Calu3 (cell line): ENCODE measurements at regions not wholly inside any gene's neighbourhood (a gene's known extent, or its start where the extent isn't known, plus 50 kb on each side); places are given as distances from the start of the nearest gene placed in this dataset.

Experiments
- BruUV-seq: library from RNA; stranded (reverse); fragments of 400-500 nt; replicated peaks from 2 replicates; lab custom pipeline; 2021; lab: Mats Ljungman, UMichigan
- CTCF ChIA-PET: fragments of 300-600 bp; sonication (Branson Sonifier 250); formaldehyde crosslinking; loops from one replicate; lab custom pipeline; 2022; ENCODE audit warnings: antibody characterized with exemption; lab: Charles Lee
- DNase-seq: peaks from one replicate; pipeline ENCODE4 v3.0.0; 2022
- H3K27ac Mint-ChIP-seq: one replicate; pipeline ENCODE4 v1.8.0; 2022; ENCODE audit warnings: mixed read lengths; ENCODE audit not compliant: unreplicated experiment
- H3K27me3 Mint-ChIP-seq: one replicate; pipeline ENCODE4 v1.8.0; 2022; ENCODE audit warnings: mixed read lengths; ENCODE audit not compliant: unreplicated experiment
- H3K36me3 Mint-ChIP-seq: one replicate; pipeline ENCODE4 v1.8.0; 2022; ENCODE audit warnings: mild to moderate bottlenecking, moderate library complexity, mixed read lengths; ENCODE audit not compliant: insufficient read depth, unreplicated experiment
- H3K4me1 Mint-ChIP-seq: one replicate; pipeline ENCODE4 v1.8.0; 2022; ENCODE audit warnings: mild to moderate bottlenecking, low read depth, mixed read lengths; ENCODE audit not compliant: unreplicated experiment
- H3K4me3 Mint-ChIP-seq: one replicate; pipeline ENCODE4 v1.8.0; 2022; ENCODE audit warnings: mild to moderate bottlenecking, low read depth, moderate library complexity, mixed read lengths; ENCODE audit not compliant: unreplicated experiment
- H3K9me3 Mint-ChIP-seq: one replicate; pipeline ENCODE4 v1.8.0; 2022; ENCODE audit warnings: low read depth, mixed read lengths; ENCODE audit not compliant: unreplicated experiment
- intact Hi-C: fragments of 100-400 bp; cut with micrococcal nuclease; formaldehyde crosslinking; loops from one replicate; pipeline ENCODE4 v1.10.0; 2022; ENCODE audit not compliant: unreplicated experiment
- TF ChIP-seq, protein P1 (sequence below): fragments of 200-600 bp; IDR thresholded peaks from one replicate; pipeline ENCODE4 v1.8.0; 2022; ENCODE audit warnings: antibody characterized with exemption; ENCODE audit not compliant: unreplicated experiment

DNA sequence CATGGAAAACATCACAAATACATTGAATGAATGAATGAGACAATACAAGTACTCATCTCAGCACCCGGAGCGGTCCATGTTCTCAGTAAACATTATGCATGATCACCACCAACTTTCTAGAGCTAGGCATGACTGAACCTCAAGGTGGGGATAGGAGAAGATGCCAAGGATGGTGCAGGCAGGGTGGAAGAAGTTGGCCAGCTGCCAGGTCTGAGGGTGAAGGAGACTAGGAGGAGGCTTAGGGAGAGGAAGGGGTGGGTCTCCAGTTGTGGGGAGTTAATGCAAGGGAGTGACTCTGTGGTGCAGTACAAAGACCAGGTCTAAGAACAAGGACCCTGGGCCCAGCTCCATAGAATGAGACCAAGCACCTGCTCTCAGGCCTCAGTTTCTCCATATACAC, 91.7 kb downstream of the MATN1 start:
- intact Hi-C loops: no loop called here
- BruUV-seq: no TSS peak
- no peak for DNase-seq
- Mint-ChIP-seq H3K9me3 (no peaks in the 10 kb centered on the region), H3K27me3 (peaks cover 31% of the 10 kb centered on the region), H3K4me3 (no peak overlapping the region), H3K4me1 (no peaks in the 10 kb centered on the region), H3K27ac (no peak overlapping the region), H3K36me3 (no peaks in the 10 kb centered on the region)
- TF ChIP-seq, protein P1, sequence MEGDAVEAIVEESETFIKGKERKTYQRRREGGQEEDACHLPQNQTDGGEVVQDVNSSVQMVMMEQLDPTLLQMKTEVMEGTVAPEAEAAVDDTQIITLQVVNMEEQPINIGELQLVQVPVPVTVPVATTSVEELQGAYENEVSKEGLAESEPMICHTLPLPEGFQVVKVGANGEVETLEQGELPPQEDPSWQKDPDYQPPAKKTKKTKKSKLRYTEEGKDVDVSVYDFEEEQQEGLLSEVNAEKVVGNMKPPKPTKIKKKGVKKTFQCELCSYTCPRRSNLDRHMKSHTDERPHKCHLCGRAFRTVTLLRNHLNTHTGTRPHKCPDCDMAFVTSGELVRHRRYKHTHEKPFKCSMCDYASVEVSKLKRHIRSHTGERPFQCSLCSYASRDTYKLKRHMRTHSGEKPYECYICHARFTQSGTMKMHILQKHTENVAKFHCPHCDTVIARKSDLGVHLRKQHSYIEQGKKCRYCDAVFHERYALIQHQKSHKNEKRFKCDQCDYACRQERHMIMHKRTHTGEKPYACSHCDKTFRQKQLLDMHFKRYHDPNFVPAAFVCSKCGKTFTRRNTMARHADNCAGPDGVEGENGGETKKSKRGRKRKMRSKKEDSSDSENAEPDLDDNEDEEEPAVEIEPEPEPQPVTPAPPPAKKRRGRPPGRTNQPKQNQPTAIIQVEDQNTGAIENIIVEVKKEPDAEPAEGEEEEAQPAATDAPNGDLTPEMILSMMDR: no peak
- CTCF ChIA-PET: no interaction called here

DNA sequence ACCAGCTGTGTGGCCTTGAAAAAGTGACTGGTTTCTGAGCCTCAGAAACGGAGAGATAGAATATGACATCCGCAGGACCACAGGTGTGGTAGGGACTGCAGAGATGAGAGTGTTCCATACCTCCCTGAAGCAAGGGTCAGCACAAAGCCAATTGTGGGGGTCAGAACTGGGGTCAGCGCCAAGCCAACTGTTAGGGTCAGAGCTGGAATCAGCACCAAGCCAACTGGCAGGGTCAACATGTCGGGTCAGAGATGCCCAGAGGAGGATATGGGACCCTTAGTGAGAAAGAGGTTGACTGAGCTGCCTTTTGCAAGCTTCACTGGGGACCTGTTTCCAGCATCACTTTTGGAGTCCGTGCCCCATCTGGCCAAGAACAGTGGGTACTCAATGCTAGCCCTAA, 93.9 kb downstream of the MATN1 start:
- DNase-seq: no peak
- CTCF ChIA-PET: no interaction called here
- TF ChIP-seq, protein P1: no peak
- Mint-ChIP-seq H3K27me3 (peaks cover 46% of the 10 kb centered on the region), H3K9me3 (peaks cover 4% of the 10 kb centered on the region), H3K27ac (no peak overlapping the region), H3K4me1 (no peaks in the 10 kb centered on the region), H3K36me3 (no peaks in the 10 kb centered on the region), H3K4me3 (no peak overlapping the region)
- intact Hi-C loops: no loop called here
- no TSS peak for BruUV-seq

DNA sequence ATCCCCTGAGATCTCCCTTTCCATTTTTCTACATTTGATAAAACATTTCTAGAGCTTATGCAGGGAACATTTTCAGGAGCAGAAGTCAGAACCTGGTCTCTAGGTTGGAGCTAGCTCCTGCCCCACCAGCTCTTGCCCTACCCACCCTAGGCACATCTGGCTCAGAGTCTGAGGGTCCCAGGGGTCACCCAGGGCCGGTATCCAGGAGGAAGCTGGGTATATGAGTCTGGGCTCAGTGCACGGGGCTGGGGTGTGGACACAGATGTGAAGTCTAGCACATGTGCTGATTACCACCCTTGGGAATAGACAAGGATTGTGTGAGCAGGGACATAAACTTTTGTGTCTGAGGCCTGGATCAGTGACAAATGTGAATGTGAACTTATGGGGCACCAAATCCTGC, 95.4 kb downstream of the MATN1 start:
- Mint-ChIP-seq H3K4me1 (no peaks in the 10 kb centered on the region), H3K27me3 (peaks cover 56% of the 10 kb centered on the region), H3K9me3 (peaks cover 9% of the 10 kb centered on the region), H3K4me3 (no peak overlapping the region), H3K36me3 (no peaks in the 10 kb centered on the region), H3K27ac (no peak overlapping the region)
- intact Hi-C loops: no loop called here
- CTCF ChIA-PET: no interaction called here
- TF ChIP-seq, protein P1: no peak
- DNase-seq: no peak
- no TSS peak for BruUV-seq

DNA sequence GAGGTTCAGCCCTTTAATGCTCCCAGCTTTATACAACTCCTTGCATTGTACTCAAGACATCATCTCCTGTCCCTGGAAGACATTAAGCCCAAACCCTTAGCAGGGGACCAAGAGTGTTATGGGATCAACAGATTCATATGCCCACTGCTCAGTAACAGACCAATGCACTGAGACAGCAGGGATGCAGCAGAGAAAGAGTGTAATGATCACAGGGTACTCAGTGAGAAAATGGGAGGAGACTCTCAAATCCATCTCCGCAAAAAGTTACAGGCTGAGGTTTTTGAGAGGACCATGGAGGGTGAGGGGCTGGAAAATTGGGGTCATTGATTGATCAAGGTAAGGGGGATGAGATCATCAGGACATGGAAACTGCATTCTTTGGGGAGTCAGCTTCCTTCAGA, 96.2 kb downstream of the MATN1 start:
- BruUV-seq: no TSS peak
- CTCF ChIA-PET: no interaction called here
- H3K27ac Mint-ChIP-seq: no peak overlapping the region
- no peak for DNase-seq
- peaks cover 10% of the 10 kb centered on the region for H3K9me3 Mint-ChIP-seq
- no peak overlapping the region for H3K4me3 Mint-ChIP-seq
- no peaks in the 10 kb centered on the region for H3K4me1 Mint-ChIP-seq
- intact Hi-C loops: no loop called here
- H3K36me3 Mint-ChIP-seq: no peaks in the 10 kb centered on the region
- TF ChIP-seq, protein P1: no peak
- H3K27me3 Mint-ChIP-seq: peaks cover 64% of the 10 kb centered on the region
